H1 (cell line): ENCODE measurements at regions not wholly inside any gene's neighbourhood (a gene's known extent, or its start where the extent isn't known, plus 50 kb on each side); places are given as distances from the start of the nearest gene placed in this dataset.

ENCODE experiments used
- MAFK ChIP-seq: IDR thresholded peaks from 2 replicates; pipeline ENCODE4 v1.6.1; 2012; ENCODE audit warnings: low read depth, mild to moderate bottlenecking, improper control_type of control experiment, low read length
- SP4 ChIP-seq: IDR thresholded peaks from 2 replicates; pipeline ENCODE4 v1.6.1; 2012; ENCODE audit warnings: low read length, inconsistent platforms

DNA sequence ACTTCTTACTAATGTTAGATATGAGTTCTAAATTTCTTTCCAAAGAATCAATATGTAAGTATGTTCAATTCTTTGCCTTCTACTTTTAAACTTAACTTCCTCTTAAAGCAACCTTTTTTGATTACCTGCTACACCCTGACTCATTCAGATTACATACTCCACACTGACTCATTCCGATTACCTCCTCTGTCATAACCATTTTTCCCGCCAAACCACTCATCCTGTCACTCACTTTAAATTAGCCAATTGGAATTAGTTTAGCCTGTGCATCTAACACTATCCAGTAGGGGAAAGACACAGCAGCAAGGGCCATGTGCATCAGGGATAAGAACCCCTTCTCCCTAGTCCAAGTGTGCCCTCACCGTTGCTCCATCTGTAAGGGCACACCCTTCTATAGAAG, 815.5 kb downstream of the BRINP3 start (continued):
- TF ChIP-seq MAFK (no peak), SP4 (no peak)
